HCT116 (cell line): ENCODE measurements at regions not wholly inside any gene's neighbourhood (a gene's known extent, or its start where the extent isn't known, plus 50 kb on each side); places are given as distances from the start of the nearest gene placed in this dataset.

Experiments used
- CTCF ChIP-seq, 3 experiments: fragments of 200-600 bp in 1 of 3; sonication (generic) in 1 of 3; IDR thresholded peaks in 2 of 3; conservative IDR thresholded peaks in 1 of 3; 2 replicates each; pipeline ENCODE4 v1.5.1; 2012 to 2017; ENCODE audit warnings: low read depth in 2 of 3, low read length in 2 of 3, antibody characterized with exemption in 1 of 3, borderline replicate concordance in 1 of 3, control low read depth in 1 of 3, mild to moderate bottlenecking in 1 of 3, mixed read lengths in 1 of 3, mixed run types in 1 of 3, moderate library complexity in 1 of 3; ENCODE audit not compliant: insufficient read depth in 1 of 3
- EZH2 ChIP-seq: fragments of 200-600 bp; sonication (generic); IDR thresholded peaks from 2 replicates; pipeline ENCODE4 v1.6.1; 2017; ENCODE audit warnings: antibody characterized with exemption, mixed run types
- MAX ChIP-seq: IDR thresholded peaks from 2 replicates; pipeline ENCODE4 v1.6.1; 2012
- POLR2A ChIP-seq: IDR thresholded peaks from 2 replicates; pipeline ENCODE4 v1.7.0; 2011; ENCODE audit warnings: borderline replicate concordance; ENCODE audit not compliant: insufficient read depth, insufficient read length; ENCODE audit errors: extremely low read depth
- POLR2AphosphoS5 ChIP-seq: IDR thresholded peaks from 2 replicates; pipeline ENCODE4 v1.6.1; 2011; ENCODE audit warnings: mild to moderate bottlenecking, low read depth, low read length, moderate library complexity

GRCh38 chr3:78337801-78338211 is 1297.9 kb downstream of the ROBO2 start:
- TF ChIP-seq CTCF (IDR thresholded peaks at IDR 0.05 in 2 of 3, conservative IDR thresholded peaks at IDR 0.05 in 1 of 3; ENCODE audit: borderline replicate concordance in 1 of 3, insufficient read depth in 1 of 3, low read depth in 2 of 3, low read length in 2 of 3) (no peak), POLR2A (no peak), MAX (no peak), EZH2 (no peak), POLR2AphosphoS5 (no peak)
